ENCODE measurements at regions not wholly inside any gene's neighbourhood (a gene's known extent, or its start where the extent isn't known, plus 50 kb on each side); places are given as distances from the start of the nearest gene placed in this dataset.

DNA sequence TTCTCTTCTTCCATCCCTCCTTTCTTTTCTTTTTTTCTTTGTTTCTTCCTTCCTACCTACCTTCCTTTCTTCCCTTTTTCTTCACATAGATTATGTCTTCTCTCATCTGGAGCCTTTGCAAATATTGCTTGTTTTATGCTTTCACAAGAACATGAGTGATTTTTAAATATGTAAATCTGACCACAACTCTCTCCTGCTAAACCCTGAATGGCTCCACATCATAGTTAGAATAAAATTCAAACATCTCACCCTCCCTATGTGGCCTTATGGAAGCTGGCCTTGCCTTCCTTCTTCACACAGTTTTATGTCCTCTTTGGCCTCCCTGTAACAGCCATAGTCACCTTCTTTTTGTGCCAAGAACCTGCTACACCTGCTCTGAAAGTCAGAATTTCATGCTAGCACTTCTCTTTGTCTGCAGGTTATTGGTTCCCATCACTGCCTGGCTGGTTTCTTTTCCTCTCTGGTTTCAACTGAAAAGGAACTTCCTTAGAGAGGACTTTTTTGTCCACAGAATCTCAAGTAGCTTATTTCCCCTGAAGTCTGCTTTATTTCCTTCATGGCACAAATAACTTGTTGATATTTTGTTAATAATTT lies 114.3 kb upstream of the TNC start:
- Histone ChIP-seq H3K9me3 (ENCODE audit: severe bottlenecking) (peaks cover 2% of the 10 kb centered on the region), H3K36me3 (ENCODE audit: low read depth) (no peaks in the 10 kb centered on the region), H3K4me3 (ENCODE audit: severe bottlenecking) (no peak overlapping the region), H3K4me1 (ENCODE audit: insufficient read depth, poor library complexity, severe bottlenecking) (peaks cover 16% of the 10 kb centered on the region), H3K27ac (ENCODE audit: poor library complexity, severe bottlenecking) (no peak overlapping the region), H3K27me3 (ENCODE audit: insufficient read depth, poor library complexity, severe bottlenecking) (no peaks in the 10 kb centered on the region)
- DNase-seq (ENCODE audit: low spot score) (no peak), ATAC-seq (ENCODE audit: low read depth) (no peak)
- TF ChIP-seq, protein P1, sequence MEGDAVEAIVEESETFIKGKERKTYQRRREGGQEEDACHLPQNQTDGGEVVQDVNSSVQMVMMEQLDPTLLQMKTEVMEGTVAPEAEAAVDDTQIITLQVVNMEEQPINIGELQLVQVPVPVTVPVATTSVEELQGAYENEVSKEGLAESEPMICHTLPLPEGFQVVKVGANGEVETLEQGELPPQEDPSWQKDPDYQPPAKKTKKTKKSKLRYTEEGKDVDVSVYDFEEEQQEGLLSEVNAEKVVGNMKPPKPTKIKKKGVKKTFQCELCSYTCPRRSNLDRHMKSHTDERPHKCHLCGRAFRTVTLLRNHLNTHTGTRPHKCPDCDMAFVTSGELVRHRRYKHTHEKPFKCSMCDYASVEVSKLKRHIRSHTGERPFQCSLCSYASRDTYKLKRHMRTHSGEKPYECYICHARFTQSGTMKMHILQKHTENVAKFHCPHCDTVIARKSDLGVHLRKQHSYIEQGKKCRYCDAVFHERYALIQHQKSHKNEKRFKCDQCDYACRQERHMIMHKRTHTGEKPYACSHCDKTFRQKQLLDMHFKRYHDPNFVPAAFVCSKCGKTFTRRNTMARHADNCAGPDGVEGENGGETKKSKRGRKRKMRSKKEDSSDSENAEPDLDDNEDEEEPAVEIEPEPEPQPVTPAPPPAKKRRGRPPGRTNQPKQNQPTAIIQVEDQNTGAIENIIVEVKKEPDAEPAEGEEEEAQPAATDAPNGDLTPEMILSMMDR (IDR thresholded peaks at IDR 0.05; ENCODE audit: poor library complexity, severe bottlenecking): no peak

DNA sequence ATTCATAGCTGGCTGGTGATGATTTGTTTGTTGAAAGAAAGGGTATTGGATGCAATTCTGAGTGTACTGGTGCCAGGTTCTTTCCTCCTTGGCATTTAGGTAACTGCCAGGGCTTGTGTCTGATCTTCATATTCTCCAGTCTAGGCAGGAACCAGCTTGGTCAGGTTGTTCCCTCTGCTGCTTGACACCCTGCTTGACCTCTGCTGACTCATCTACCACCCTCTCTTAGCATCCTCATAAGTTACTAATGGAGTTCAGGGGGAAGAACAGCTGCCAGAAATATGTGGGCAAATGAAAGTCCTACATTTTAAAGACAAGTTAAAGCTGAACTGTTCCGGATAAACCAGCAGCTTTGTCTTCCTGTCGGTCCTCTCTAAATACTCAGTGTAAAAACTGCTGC lies 116.1 kb upstream of the TNC start:
- Histone ChIP-seq H3K27ac (ENCODE audit: poor library complexity, severe bottlenecking) (peak overlapping the region; percentile 77), H3K4me3 (ENCODE audit: severe bottlenecking) (no peak overlapping the region), H3K27me3 (ENCODE audit: insufficient read depth, poor library complexity, severe bottlenecking) (no peaks in the 10 kb centered on the region), H3K9me3 (ENCODE audit: severe bottlenecking) (no peaks in the 10 kb centered on the region), H3K4me1 (ENCODE audit: insufficient read depth, poor library complexity, severe bottlenecking) (peaks cover 16% of the 10 kb centered on the region), H3K36me3 (ENCODE audit: low read depth) (no peaks in the 10 kb centered on the region)
- TF ChIP-seq, protein P1 (IDR thresholded peaks at IDR 0.05; ENCODE audit: poor library complexity, severe bottlenecking): no peak
- DNase-seq (ENCODE audit: low spot score): peak; percentile 78
- ATAC-seq (ENCODE audit: low read depth): peak; percentile 99

DNA sequence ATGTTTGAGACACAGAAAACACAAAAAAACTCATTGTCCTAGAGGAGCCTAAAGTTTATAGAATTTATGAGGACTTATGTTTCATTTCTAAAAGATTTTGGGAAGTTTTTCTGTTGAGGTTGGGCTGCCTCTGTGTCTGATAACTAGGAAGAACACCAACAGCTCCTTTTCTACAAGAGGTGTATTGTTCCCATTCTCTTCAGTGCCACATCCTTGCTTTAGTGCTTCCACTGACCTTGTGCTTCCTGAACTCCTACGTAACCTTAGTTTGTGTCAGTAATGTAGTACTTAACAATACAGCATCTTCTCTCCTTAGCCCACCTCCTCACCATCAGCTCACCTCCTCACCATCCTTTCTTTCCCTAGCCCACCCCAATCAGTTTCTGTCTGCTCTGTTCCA lies 117.3 kb upstream of the TNC start:
- ATAC-seq (ENCODE audit: low read depth) (no peak), DNase-seq (ENCODE audit: low spot score) (no peak)
- TF ChIP-seq, protein P1 (IDR thresholded peaks at IDR 0.05; ENCODE audit: poor library complexity, severe bottlenecking): no peak
- H3K4me3 ChIP-seq (ENCODE audit: severe bottlenecking): no peak overlapping the region
- H3K4me1 ChIP-seq (ENCODE audit: insufficient read depth, poor library complexity, severe bottlenecking): peaks cover 16% of the 10 kb centered on the region
- H3K27ac ChIP-seq (ENCODE audit: poor library complexity, severe bottlenecking): peak overlapping the region; percentile 77
- no peaks in the 10 kb centered on the region for H3K9me3 ChIP-seq (ENCODE audit: severe bottlenecking)
- H3K36me3 ChIP-seq (ENCODE audit: low read depth): no peaks in the 10 kb centered on the region
- no peaks in the 10 kb centered on the region for H3K27me3 ChIP-seq (ENCODE audit: insufficient read depth, poor library complexity, severe bottlenecking)

DNA sequence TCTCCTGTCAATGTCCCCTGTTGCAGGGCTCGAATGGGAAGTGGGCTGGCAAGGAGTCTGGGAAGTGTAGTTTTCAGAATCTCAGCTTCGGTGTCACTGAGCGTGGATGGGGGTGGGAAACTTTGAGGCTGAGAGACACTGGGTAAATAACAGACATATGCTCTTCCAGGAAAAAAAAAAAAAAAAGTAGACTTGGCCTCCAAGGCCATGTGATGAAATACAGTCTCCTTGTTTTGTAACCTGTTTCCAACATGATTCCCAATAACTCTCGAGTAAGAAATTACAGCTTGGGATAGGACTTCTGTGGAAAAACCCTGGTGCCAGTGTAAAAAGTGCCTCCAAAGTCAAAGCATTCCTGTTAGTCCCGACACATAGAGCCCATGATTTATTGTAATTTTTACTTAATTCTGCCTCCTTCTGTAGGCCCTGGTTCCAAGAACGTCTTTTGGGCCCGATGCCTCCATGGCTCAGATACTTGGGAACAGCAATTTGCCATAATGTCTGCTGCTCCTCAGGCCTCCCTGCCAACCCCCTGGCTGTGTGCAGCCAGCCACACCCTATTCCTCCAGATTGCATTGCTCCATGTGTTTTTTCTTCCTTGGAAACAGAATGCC lies 119.5 kb upstream of the TNC start:
- Histone ChIP-seq H3K9me3 (ENCODE audit: severe bottlenecking) (no peaks in the 10 kb centered on the region), H3K27ac (ENCODE audit: poor library complexity, severe bottlenecking) (no peak overlapping the region), H3K4me1 (ENCODE audit: insufficient read depth, poor library complexity, severe bottlenecking) (peaks cover 16% of the 10 kb centered on the region), H3K4me3 (ENCODE audit: severe bottlenecking) (no peak overlapping the region), H3K36me3 (ENCODE audit: low read depth) (no peaks in the 10 kb centered on the region), H3K27me3 (ENCODE audit: insufficient read depth, poor library complexity, severe bottlenecking) (no peaks in the 10 kb centered on the region)
- DNase-seq (ENCODE audit: low spot score) (no peak), ATAC-seq (ENCODE audit: low read depth) (no peak)
- TF ChIP-seq, protein P1 (IDR thresholded peaks at IDR 0.05; ENCODE audit: poor library complexity, severe bottlenecking): no peak

DNA sequence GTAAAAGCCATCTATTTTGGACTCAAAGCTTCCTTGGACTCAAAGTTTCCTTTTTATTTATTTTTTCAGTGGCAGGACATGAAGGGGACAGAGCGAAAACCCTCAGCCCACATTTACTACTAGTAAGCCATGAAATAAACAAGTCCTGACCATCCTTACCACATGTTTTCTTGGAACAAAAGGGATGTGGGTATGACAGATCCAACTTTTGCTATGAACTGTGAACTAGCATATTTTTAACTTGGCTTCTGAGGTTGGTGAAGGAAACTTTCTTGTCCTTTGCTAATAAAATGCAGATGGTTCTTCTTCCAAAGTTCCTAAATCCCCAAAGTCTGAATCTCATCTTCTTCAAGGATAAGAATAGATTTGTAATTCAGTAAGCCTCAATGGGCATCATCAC lies 122.7 kb upstream of the TNC start:
- Histone ChIP-seq H3K9me3 (ENCODE audit: severe bottlenecking) (no peaks in the 10 kb centered on the region), H3K36me3 (ENCODE audit: low read depth) (no peaks in the 10 kb centered on the region), H3K4me3 (ENCODE audit: severe bottlenecking) (no peak overlapping the region), H3K4me1 (ENCODE audit: insufficient read depth, poor library complexity, severe bottlenecking) (no peaks in the 10 kb centered on the region), H3K27ac (ENCODE audit: poor library complexity, severe bottlenecking) (no peak overlapping the region), H3K27me3 (ENCODE audit: insufficient read depth, poor library complexity, severe bottlenecking) (no peaks in the 10 kb centered on the region)
- ATAC-seq (ENCODE audit: low read depth) (no peak), DNase-seq (ENCODE audit: low spot score) (no peak)
- TF ChIP-seq, protein P1 (IDR thresholded peaks at IDR 0.05; ENCODE audit: poor library complexity, severe bottlenecking): no peak
